T-helper 2 cell treated with Interferon-gamma antibody and Interleukin-4, amounts not matched to agents 100 ng/mL and 5 ng/mL, for 36 hours (primary cell): ENCODE measurements at regions not wholly inside any gene's neighbourhood (a gene's known extent, or its start where the extent isn't known, plus 50 kb on each side); places are given as distances from the start of the nearest gene placed in this dataset.

Source experiments
- intact Hi-C: fragments of 100-400 bp; cut with micrococcal nuclease; formaldehyde crosslinking; loops from one replicate; pipeline ENCODE4 v1.15.1; 2023

DNA sequence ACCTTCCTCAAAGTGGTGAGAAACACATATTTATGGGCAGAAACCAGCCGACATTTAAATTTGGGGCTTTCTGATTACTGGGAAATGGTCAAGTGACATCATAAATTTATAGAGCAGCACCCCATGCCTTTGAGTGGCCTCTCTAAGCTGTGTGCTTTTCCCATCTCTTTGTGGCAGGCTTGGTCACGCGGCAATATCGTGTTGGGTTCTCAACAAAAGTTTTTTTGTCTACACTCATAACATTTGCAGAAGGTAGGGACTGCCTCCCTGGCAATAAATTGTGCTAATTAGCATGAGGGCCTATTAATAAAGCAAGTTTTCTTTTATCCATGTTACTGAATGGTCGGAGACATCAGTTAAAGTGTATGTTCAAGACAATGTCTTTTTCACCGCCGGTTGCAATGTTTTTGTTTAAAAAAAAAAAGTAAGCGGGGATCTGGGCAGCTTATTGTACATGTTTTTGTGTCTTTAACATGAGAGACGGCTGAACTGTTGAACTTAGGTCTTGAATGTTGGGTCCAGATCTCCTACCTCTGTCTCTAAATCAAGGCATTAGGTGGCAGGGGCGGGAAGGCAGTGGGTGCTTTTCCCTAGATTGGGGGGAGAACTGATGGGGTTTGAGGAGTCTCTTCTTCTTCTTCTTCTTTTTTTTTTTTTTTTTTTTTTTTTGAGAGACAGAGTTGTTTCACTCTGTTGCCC is 193.3 kb downstream of the PHETA1 start:
- intact Hi-C loops, result loop anchor here (10.0 kb wide), 2 partner anchors 139 to 151 kb away; no protein-coding TSS in a partner anchor

DNA sequence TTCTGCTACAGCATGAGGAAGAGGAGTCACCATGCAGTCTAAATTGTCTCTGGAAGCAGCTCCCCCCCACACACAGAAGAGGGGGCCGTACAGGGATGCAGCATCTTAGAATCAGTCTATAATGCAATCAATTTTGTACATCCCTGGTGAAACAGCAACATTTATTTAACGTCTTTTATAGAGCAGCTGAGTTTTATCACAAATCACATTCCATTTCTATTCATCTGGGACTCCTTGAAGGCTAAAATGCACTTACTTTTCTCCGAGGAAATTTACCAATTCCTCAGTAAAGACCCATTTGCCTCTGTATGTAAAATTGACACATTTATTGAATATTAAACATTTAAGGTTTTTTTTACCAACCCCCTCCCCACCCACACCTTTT is 193.9 kb downstream of the PHETA1 start:
- intact Hi-C loops, result loop anchor here (10.0 kb wide), 2 partner anchors 140 to 150 kb away; no protein-coding TSS in a partner anchor

- intact Hi-C loops, result loop anchor here (10.0 kb wide), 2 partner anchors 140 to 150 kb away; no protein-coding TSS in a partner anchor
These were observed 194.5 kb downstream of the PHETA1 start for GRCh38 chr12:111174251-111174960.

- intact Hi-C loops, result loop anchor here (10.0 kb wide), 2 partner anchors 141 to 149 kb away; no protein-coding TSS in a partner anchor
These were observed 195.1 kb downstream of the PHETA1 start for GRCh38 chr12:111173836-111174235.

- intact Hi-C loops, result loop anchor here (10.0 kb wide), 2 partner anchors 141 to 149 kb away; no protein-coding TSS in a partner anchor
These were observed 195.5 kb downstream of the PHETA1 start for GRCh38 chr12:111173391-111173790.

DNA sequence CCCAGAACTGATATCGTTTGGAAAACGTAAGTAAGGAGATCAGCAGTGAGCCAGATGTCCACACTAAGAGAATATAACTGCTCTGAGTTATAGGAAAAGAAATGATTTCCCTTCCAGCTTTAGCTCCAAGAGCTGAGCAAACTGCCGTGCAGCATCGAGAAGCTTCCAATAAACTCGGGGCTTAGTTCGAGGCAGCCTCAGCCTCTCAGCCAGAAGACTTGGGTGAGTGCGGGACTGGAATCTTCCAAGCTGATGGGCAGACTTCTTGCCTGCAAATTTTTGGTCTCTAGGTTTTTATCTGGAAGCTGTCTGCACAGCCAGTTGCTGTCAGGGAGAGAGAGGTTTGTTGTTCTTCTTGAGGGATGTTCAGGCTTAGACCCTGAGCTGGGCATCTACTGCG is 196.1 kb downstream of the PHETA1 start:
- intact Hi-C loops, result loop anchor here (10.0 kb wide), 2 partner anchors 142 to 148 kb away; no protein-coding TSS in a partner anchor

DNA sequence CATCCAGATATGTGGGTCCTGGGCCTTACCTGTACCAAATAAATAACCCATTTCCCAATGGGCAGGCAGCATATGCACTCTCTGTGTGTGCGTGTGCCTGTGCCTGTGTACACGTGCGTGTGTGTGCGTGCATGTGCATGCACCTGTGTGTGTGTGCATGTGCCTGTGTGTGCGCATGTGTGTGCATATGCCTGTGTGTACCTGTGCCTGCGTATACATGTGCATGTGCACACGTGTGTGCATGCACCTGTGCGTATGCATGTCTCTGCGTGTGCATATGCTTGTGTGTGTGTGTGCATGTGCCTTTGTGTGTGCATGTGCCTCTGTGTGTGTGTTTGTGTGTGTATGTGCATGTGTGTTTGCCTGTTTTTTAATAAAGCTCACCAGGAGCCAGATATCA is 197.1 kb downstream of the PHETA1 start:
- intact Hi-C loops, result loop anchor here (10.0 kb wide), 2 partner anchors 143 to 147 kb away; no protein-coding TSS in a partner anchor

GRCh38 chr12:111171345-111171744 is 197.6 kb downstream of the PHETA1 start:
- intact Hi-C loops, result loop anchor here (10.0 kb wide), 2 partner anchors 143 to 147 kb away; no protein-coding TSS in a partner anchor

DNA sequence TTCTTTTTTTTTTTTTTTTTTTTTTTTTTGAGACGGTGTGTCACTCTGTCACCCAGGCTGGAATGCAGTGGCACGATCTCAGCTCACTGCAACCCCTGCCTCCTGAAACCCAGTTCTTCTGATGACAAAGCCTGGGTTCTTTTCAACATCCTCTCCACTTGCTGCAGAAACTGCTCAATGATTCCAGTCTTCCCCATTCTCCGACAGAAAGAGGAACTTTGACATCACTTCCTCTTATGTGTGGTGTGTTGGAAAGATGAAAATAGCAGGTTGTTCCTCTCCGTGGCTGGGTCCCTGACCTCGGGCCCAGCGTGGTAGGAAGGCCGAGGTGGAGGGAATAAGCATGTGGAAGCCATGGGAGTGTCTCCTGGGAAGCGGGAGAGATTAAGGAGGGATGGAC is 198.4 kb downstream of the PHETA1 start:
- intact Hi-C loops, result loop anchor here (10.0 kb wide), 2 partner anchors 144 to 146 kb away; no protein-coding TSS in a partner anchor

GRCh38 chr12:111169456-111169855 is 199.4 kb downstream of the PHETA1 start:
- intact Hi-C loops, result no loop called here

DNA sequence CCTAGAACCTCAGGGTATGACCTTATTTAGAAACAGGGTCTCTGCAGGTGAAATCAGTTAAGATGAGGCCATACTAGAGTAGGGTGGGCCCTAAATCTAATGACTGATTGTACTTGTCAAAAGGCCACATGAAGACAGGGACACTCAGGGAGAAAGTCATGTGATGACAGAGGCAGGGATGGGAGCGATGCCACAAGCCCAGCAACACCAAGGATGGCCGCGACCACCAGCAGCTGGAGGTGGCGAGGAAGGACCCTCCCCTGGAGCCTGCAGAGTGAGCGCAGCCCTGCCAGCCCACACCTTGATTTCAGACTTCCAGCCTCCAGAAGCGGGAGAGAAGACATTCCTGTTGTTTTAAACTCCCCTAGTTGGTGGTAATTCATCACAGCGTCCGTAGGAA is 199.9 kb downstream of the PHETA1 start:
- intact Hi-C loops, result no loop called here

- intact Hi-C loops, result no loop called here
These were observed 200.6 kb downstream of the PHETA1 start for GRCh38 chr12:111168009-111168900.

DNA sequence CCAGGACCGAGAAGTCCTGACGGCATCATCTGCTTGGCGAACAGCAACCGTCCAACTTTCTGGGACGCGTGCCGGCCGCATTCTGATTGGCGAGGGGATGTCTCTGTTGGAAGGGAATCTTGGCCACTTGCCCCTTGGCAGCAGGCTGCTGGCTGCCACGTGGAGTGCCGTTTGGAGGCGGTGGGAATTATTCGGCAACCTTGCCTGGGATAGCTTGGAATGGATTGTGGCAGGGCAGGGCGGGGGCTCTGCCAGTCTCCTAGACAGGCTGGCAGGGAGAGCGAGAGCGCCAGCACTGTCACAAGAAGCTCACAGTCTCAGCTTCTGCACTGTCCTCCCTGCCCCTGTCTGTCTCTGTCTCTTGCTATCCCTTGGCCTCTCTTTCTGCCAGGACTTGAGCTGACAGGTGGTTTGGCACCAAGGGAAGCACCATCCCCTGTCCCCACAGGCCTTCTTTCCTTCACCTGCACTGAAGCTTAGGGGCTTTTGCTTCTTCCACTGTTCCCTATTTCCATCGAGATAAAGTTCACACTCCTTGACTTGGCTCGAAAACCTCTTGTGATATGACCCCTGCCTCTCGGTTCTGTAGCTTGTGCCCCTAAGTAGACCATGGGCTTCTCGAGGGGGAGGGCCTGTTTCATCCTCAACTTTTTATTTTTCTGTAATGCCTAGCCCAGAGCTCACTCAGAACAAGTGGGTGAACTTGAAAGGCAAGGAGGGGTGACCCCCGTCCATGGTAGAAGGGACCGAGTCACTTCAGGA is 201.9 kb downstream of the PHETA1 start:
- intact Hi-C loops, result no loop called here

- intact Hi-C loops, result no loop called here
These were observed 203.9 kb downstream of the PHETA1 start for GRCh38 chr12:111164833-111165525.

DNA sequence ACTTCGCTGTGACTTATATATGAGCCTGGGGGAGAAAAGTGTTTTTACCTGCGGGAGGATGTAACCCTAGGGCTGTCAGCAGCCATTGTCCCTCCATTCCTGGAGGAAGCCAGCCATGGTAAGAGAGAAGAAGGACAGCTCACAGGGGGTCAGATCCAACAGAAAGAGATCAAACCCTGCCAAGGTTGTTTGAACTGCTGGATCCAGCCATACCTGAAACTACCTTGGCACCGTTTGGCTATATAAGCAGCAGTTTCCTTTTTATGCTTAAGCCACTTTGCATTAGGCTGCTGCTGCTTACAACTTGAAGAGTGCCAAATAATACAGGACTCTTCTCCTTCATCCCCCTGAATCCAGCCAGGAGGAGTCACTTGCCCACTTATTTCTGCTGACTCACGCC is 205.5 kb downstream of the PHETA1 start:
- intact Hi-C loops, result no loop called here

- intact Hi-C loops, result no loop called here
These were observed 207.0 kb downstream of the PHETA1 start for GRCh38 chr12:111161898-111162297.

GRCh38 chr12:111160350-111161241 is 208.3 kb downstream of the PHETA1 start:
- intact Hi-C loops, result no loop called here

GRCh38 chr12:111158992-111159391 is 209.9 kb downstream of the PHETA1 start:
- intact Hi-C loops, result no loop called here

DNA sequence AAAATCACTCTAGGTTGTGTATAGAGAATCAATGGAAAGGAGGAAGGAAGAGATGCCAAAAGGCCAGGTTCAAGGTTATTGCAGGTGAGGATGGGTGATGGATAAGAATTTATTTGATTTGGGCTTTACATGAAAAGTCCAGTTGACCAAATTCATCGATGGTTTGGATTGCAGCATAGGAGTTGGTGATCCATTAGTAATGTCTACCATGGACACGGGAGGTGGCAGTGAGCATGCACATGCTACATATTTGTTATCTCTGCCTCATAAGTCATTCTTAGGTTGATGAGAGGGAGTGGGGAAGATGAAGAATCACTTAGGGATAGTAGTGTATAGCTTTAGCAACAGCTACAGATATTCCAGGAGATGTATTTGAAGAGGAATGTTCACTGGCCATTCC is 211.4 kb downstream of the PHETA1 start:
- intact Hi-C loops, result no loop called here
